ENCODE measurements at regions not wholly inside any gene's neighbourhood (a gene's known extent, or its start where the extent isn't known, plus 50 kb on each side); places are given as distances from the start of the nearest gene placed in this dataset.
"Not testable (repeated sequence)": the region's sequence is repeated elsewhere in the genome, so short reads cannot be mapped to it uniquely, and the experiment has no call there.

DNA sequence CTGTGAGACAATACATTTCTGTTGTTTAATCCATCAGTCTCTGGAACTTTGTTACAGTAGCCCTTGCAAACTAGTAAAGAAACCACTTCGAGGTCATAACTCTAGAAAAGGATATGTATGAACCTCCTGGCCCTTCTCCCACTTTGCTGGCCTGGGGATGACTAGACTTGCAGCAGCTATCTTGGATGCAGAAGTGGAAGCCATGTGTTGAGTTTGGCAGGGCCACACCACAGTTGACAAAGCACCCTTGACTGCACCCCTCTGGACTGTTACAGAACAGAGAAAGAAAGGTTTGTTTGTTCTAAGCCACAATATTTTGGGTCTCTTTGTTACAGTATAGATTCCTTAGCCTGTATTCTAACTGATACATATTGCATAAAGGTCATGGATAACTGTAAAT lies 183.2 kb upstream of the TAS2R1 start:
- no peak for TF ChIP-seq CTCF (IDR thresholded peaks at IDR 0.05)
- no peak for DNase-seq (ENCODE audit: low spot score)
- ATAC-seq (ENCODE audit: low FRiP score): no peak

DNA sequence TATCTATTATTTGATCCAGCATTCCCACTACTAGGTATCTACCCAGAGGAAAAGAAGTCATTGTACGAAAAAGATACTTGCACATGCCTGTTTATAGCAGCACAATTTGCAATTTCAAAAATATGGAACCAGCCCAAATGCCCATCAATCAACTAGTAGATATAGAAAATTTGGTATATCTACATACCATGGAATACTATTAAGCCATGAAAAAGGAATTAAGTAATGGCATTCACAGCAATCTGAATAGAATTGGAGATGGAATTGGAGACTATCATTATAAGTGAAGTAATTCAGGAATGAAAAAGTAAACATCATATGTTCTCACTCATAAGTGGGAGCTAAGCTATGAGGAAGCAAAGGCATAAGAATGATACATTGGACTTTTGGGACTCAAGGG lies 177.2 kb upstream of the TAS2R1 start:
- DNase-seq (ENCODE audit: low spot score); ATAC-seq (ENCODE audit: low FRiP score): not testable (repeated sequence)

DNA sequence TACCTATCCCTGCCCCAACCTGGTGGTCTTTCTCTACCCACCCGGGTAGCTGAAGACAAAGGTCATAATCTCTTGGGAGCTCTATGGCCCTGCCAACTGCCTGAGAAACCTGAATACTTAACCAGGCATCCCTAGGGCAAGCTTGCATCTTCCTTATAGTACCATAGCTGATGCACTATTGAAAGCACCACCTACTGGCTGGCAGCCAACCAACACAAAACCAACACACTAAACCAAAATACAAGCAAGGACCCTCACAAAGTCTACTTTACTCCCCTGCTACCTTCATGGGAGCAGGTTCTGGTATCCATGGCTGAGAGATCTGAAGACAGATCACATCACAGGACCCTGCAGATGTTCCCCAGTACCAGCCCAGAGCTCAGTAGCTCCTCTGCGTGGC lies 171.8 kb upstream of the TAS2R1 start:
- no peak for ATAC-seq (ENCODE audit: low FRiP score)
- no peak for DNase-seq (ENCODE audit: low spot score)
- no peak for TF ChIP-seq CTCF (IDR thresholded peaks at IDR 0.05)

- DNase-seq (ENCODE audit: low spot score) (no peak), ATAC-seq (ENCODE audit: low FRiP score) (no peak)
- no peak for TF ChIP-seq CTCF (IDR thresholded peaks at IDR 0.05)
Observed at GRCh38 chr5:9799606-9800005, 169.5 kb upstream of the TAS2R1 start.

GRCh38 chr5:9790276-9790675 lies 160.1 kb upstream of the TAS2R1 start:
- DNase-seq (ENCODE audit: low spot score): no peak
- TF ChIP-seq CTCF (IDR thresholded peaks at IDR 0.05): no peak
- no peak for ATAC-seq (ENCODE audit: low FRiP score)

DNA sequence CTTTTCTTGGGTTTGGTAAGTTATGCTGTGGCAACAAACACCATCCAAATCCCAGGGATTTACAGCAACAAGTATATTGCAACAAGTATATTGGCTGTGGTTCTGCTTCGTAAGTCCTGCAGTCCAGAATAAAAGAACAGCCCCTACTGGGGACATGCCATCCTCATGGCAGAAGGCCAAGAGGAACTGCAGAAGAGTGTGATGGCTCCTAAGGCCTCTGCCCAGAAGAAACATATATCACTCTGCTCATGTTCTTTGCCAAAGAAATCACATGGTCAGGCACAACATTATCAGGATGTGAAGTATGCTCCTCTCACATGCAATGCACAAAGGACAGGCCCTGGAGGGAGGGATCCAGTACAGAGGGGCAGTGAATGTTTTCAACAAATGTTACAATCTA lies 159.6 kb upstream of the TAS2R1 start:
- ATAC-seq (ENCODE audit: low FRiP score) (no peak), DNase-seq (ENCODE audit: low spot score) (no peak)
- TF ChIP-seq CTCF (IDR thresholded peaks at IDR 0.05): no peak

DNA sequence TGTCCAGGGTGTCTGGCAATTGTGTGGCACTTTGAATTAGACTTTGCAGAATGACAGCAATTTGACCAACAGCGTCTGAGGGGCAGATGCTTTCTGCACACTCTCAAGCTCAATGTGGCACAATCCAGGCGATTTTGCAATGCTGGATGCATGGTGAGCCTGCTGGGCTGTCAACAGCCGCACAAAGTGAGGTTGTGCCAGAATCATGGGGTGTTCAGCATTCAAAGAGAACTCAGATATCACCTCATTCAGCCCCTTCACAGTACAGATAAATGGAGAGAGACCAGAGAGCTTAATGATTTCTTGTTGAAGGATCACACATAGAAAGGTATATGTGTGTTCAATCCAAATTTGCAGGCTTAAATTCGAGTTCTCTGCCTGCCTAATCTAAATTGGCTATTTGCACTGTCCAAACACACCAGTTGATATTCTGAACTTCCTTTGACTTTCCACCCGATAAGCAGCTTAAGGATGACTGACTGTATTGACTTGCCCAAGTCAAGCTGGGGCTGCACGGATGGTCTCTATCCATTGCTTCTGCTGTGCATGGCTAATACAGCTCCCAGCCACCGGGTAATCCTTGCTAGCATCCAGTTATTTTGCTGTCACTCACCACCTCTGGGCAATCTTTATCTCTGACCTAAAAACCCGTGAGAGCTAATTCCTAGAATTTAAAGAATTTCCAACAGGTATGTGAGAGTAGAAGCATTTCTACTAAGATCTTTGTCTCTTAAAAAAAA lies 157.9 kb upstream of the TAS2R1 start:
- ATAC-seq (ENCODE audit: low FRiP score): no peak
- DNase-seq (ENCODE audit: low spot score): no peak

More for the DNA sequence above, 157.9 kb upstream of the TAS2R1 start:
- no peak for TF ChIP-seq CTCF (IDR thresholded peaks at IDR 0.05)

Measured in omental fat pad (tissue), 3 donors.